K562 (cell line): ENCODE measurements at regions not wholly inside any gene's neighbourhood (a gene's known extent, or its start where the extent isn't known, plus 50 kb on each side); places are given as distances from the start of the nearest gene placed in this dataset.

Source experiments
- ATF1 ChIP-seq, 2 experiments: fragments of 450-650 bp in 1 of 2; IDR thresholded peaks; 2 replicates each; pipeline ENCODE4 v1.6.1; 2016; ENCODE audit warnings: missing compliant biosample characterization in 1 of 2, missing genetic modification characterization in 1 of 2
- BCOR ChIP-seq: fragments of 450-650 bp; IDR thresholded peaks from 2 replicates; pipeline ENCODE4 v1.6.1; 2016
- CEBPG ChIP-seq, 3 experiments: fragments of 200-800 bp in 1 of 3; sonication (Bioruptor generic) in 1 of 3; sonication (generic) in 1 of 3; formaldehyde crosslinking in 1 of 3; IDR thresholded peaks in 2 of 3; conservative IDR thresholded peaks in 1 of 3; 2 replicates each; pipeline versions ENCODE4 v1.6.1 to v1.8.0; 2016 to 2022; ENCODE audit warnings: missing compliant biosample characterization in 2 of 3, missing genetic modification characterization in 2 of 3, mild to moderate bottlenecking in 1 of 3, missing genetic modification reagents in 1 of 3
- E2F3 ChIP-seq: fragments of 250-450 bp; sonication (Bioruptor Pico); IDR thresholded peaks from 2 replicates; pipeline ENCODE4 v1.4.0; 2020; ENCODE audit warnings: mild to moderate bottlenecking
- EGR1 ChIP-seq: fragments of 450-650 bp; conservative IDR thresholded peaks from 2 replicates; pipeline ENCODE4 v1.6.1; 2017; ENCODE audit warnings: mild to moderate bottlenecking
- HDAC2 ChIP-seq: fragments of 450-650 bp; IDR thresholded peaks from 2 replicates; pipeline ENCODE4 v1.6.1; 2016; ENCODE audit warnings: mild to moderate bottlenecking
- KDM2B ChIP-seq: fragments of 250-450 bp; sonication (Bioruptor Pico); IDR thresholded peaks from 2 replicates; pipeline ENCODE4 v1.8.0; 2021; ENCODE audit warnings: mild to moderate bottlenecking, moderate library complexity
- KDM4B ChIP-seq, 2 experiments: fragments of 450-650 bp in 1 of 2; sonication (generic) in 1 of 2; IDR thresholded peaks; 2 replicates each; pipeline ENCODE4 v1.6.1; 2016 to 2017; ENCODE audit warnings: borderline replicate concordance in 2 of 2, antibody characterized with exemption in 1 of 2, low read depth in 1 of 2, mild to moderate bottlenecking in 1 of 2
- NEUROD1 ChIP-seq: fragments of 150-350 bp; IDR thresholded peaks from 2 replicates; pipeline ENCODE4 v1.6.1; 2014; ENCODE audit warnings: borderline replicate concordance, low read length, low read depth; ENCODE audit not compliant: partially characterized antibody
- RB1 ChIP-seq: fragments of 450-650 bp; IDR thresholded peaks from 2 replicates; pipeline ENCODE4 v1.6.1; 2017; ENCODE audit warnings: low read depth, mild to moderate bottlenecking
- RHOXF2B ChIP-seq: fragments of 250-450 bp; sonication (Bioruptor Pico); conservative IDR thresholded peaks from 2 replicates; pipeline ENCODE4 v1.5.1; 2021
- TOE1 ChIP-seq, 2 experiments: fragments of 450-650 bp in 1 of 2; sonication (generic) in 1 of 2; formaldehyde crosslinking in 1 of 2; IDR thresholded peaks; 2 replicates each; pipeline versions ENCODE4 v1.7.1 to v1.8.0; 2016 to 2022; ENCODE audit warnings: borderline replicate concordance in 2 of 2, mild to moderate bottlenecking in 2 of 2, antibody characterized with exemption in 1 of 2, inconsistent platforms in 1 of 2, low read depth in 1 of 2, missing genetic modification reagents in 1 of 2, moderate library complexity in 1 of 2
- ZNF134 ChIP-seq: fragments of 250-450 bp; sonication (Bioruptor Pico); conservative IDR thresholded peaks from 2 replicates; pipeline ENCODE4 v1.4.0; 2020
- TF ChIP-seq, protein P1 (sequence below): fragments of 450-650 bp; IDR thresholded peaks from 2 replicates; pipeline ENCODE4 v1.6.1; 2017; ENCODE audit warnings: antibody characterized with exemption, mild to moderate bottlenecking
- TF ChIP-seq, protein P2 (sequence below), 2 experiments: IDR thresholded peaks; 2 replicates each; pipeline ENCODE4 v1.6.1; 2012; ENCODE audit warnings: improper control_type of control experiment in 2 of 2, low read depth in 2 of 2, low read length in 2 of 2, borderline replicate concordance in 1 of 2
- TF ChIP-seq, protein P3 (sequence below): fragments of 450-650 bp; IDR thresholded peaks from 2 replicates; pipeline ENCODE4 v1.6.1; 2016; ENCODE audit warnings: antibody characterized with exemption

DNA sequence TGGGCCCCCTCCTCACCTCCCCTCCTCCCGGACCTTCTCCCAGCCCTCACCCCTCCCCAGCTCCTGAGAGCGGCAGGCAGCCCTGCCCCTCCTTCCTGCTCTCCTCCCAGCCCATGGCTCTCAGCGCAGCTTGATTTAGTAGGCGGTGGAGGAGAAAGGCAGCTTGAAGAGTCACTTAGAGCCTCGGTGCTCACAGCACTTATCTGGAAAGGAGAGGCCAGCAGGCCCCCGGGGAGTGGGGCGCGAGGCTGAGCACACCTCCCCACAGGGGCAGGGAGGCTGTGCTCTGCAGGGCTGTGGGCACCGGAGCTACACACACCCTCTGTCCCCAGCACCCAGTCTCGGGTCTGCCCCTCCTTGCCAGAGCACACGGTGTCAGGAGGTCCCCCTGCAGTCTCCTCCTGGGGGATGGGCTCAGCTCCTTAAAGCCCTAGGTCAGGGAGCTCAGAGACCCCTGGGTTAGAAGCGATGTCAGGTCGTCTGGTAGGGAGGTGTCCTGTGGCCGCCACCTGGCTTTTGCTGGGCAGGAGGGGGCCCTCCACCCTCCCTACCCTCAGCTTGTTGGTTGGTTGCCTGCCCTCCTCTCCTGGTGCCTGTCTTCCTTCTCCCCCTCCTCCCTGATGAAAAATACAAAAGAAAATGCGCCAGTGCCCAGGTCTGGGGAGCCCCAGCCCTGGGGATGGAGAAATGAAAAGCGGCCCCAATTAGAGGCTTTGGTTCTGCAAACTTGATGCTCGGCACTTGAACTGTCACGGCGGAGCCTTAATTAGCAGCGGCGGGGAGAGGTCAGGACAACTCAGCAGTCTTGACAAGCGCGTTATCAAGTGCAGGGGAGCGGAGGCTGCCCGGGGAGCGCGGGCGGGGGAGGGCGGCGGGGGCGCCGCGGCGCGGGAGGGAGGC lies 151.1 kb upstream of the GSE1 start (continued):
- TF ChIP-seq, protein P1, sequence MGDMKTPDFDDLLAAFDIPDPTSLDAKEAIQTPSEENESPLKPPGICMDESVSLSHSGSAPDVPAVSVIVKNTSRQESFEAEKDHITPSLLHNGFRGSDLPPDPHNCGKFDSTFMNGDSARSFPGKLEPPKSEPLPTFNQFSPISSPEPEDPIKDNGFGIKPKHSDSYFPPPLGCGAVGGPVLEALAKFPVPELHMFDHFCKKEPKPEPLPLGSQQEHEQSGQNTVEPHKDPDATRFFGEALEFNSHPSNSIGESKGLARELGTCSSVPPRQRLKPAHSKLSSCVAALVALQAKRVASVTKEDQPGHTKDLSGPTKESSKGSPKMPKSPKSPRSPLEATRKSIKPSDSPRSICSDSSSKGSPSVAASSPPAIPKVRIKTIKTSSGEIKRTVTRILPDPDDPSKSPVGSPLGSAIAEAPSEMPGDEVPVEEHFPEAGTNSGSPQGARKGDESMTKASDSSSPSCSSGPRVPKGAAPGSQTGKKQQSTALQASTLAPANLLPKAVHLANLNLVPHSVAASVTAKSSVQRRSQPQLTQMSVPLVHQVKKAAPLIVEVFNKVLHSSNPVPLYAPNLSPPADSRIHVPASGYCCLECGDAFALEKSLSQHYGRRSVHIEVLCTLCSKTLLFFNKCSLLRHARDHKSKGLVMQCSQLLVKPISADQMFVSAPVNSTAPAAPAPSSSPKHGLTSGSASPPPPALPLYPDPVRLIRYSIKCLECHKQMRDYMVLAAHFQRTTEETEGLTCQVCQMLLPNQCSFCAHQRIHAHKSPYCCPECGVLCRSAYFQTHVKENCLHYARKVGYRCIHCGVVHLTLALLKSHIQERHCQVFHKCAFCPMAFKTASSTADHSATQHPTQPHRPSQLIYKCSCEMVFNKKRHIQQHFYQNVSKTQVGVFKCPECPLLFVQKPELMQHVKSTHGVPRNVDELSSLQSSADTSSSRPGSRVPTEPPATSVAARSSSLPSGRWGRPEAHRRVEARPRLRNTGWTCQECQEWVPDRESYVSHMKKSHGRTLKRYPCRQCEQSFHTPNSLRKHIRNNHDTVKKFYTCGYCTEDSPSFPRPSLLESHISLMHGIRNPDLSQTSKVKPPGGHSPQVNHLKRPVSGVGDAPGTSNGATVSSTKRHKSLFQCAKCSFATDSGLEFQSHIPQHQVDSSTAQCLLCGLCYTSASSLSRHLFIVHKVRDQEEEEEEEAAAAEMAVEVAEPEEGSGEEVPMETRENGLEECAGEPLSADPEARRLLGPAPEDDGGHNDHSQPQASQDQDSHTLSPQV: peak; percentile 39
- peak; percentile 50; the same call in 1 of the 2 replicates for TF ChIP-seq TOE1 (IDR thresholded peaks at IDR 0.05; ENCODE audit: borderline replicate concordance)
- no peak for TF ChIP-seq TOE1 (CRISPR knock-in tag; IDR thresholded peaks at IDR 0.05; ENCODE audit: borderline replicate concordance, low read depth)
- peak in 1 of 2 experiments; percentile 56; a peak in 1 of 4 replicates for TF ChIP-seq KDM4B (IDR thresholded peaks at IDR 0.05; ENCODE audit: borderline replicate concordance in 2 of 2, low read depth in 1 of 2)
- TF ChIP-seq, protein P2, sequence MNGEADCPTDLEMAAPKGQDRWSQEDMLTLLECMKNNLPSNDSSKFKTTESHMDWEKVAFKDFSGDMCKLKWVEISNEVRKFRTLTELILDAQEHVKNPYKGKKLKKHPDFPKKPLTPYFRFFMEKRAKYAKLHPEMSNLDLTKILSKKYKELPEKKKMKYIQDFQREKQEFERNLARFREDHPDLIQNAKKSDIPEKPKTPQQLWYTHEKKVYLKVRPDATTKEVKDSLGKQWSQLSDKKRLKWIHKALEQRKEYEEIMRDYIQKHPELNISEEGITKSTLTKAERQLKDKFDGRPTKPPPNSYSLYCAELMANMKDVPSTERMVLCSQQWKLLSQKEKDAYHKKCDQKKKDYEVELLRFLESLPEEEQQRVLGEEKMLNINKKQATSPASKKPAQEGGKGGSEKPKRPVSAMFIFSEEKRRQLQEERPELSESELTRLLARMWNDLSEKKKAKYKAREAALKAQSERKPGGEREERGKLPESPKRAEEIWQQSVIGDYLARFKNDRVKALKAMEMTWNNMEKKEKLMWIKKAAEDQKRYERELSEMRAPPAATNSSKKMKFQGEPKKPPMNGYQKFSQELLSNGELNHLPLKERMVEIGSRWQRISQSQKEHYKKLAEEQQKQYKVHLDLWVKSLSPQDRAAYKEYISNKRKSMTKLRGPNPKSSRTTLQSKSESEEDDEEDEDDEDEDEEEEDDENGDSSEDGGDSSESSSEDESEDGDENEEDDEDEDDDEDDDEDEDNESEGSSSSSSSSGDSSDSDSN (IDR thresholded peaks at IDR 0.05; ENCODE audit: borderline replicate concordance in 1 of 2, low read depth in 2 of 2, low read length in 2 of 2): peak; percentile 85 to 93; a peak in 3 of 4 replicates
- TF ChIP-seq E2F3 (CRISPR knock-in tag): peak; percentile 27; the same call in 1 of the 2 replicates
- TF ChIP-seq ZNF134 (CRISPR knock-in tag): no peak
- TF ChIP-seq, protein P3, sequence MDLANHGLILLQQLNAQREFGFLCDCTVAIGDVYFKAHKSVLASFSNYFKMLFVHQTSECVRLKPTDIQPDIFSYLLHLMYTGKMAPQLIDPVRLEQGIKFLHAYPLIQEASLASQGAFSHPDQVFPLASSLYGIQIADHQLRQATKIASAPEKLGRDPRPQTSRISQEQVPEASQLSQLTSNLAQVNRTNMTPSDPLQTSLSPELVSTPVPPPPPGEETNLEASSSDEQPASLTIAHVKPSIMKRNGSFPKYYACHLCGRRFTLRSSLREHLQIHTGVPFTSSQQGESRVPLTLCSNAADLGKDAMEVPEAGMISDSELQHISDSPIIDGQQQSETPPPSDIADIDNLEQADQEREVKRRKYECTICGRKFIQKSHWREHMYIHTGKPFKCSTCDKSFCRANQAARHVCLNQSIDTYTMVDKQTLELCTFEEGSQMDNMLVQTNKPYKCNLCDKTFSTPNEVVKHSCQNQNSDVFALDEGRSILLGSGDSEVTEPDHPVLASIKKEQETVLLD: peak; percentile 64; the same call in 1 of the 2 replicates
- 0 out of 2 replicates have a peak, but pooled peaks have one; percentile 30 for TF ChIP-seq HDAC2
- no peak for TF ChIP-seq CEBPG (CRISPR knock-in tag; IDR thresholded peaks at IDR 0.05)
- no peak for TF ChIP-seq CEBPG (tag; conservative IDR thresholded peaks at IDR 0.05 in 1 of 2, IDR thresholded peaks at IDR 0.05 in 1 of 2)
- TF ChIP-seq KDM2B: 0 out of 2 replicates have a peak, but pooled peaks have one; percentile 31
- peak; percentile 73 for TF ChIP-seq BCOR
- peak; percentile 82 for TF ChIP-seq EGR1
- TF ChIP-seq RB1: peak; percentile 5; the same call in 1 of the 2 replicates
- TF ChIP-seq NEUROD1: peak; percentile 27
- TF ChIP-seq RHOXF2B (CRISPR knock-in tag): no peak
- TF ChIP-seq ATF1 (CRISPR knock-in tag; IDR thresholded peaks at IDR 0.05): no peak
- peak; percentile 14; the same call in 1 of the 2 replicates for TF ChIP-seq ATF1 (tag; IDR thresholded peaks at IDR 0.05)
